ENCODE measurements at regions not wholly inside any gene's neighbourhood (a gene's known extent, or its start where the extent isn't known, plus 50 kb on each side); places are given as distances from the start of the nearest gene placed in this dataset.

- H4K8ac ChIP-seq (ENCODE audit: low read length), result no peak overlapping the region
- H3K23ac ChIP-seq (ENCODE audit: low read length in 2 of 2), result no peak overlapping the region
- no peak overlapping the region for H2AFZ ChIP-seq (ENCODE audit: low read depth, low read length)
- no peaks in the 10 kb centered on the region for H3K79me1 ChIP-seq (replicated peaks; ENCODE audit: low read length, poor library complexity, severe bottlenecking)
- DNase-seq, result no peak
- no peak overlapping the region for H2BK12ac ChIP-seq (ENCODE audit: low read length in 2 of 2)
- H2BK5ac ChIP-seq (ENCODE audit: low read depth, low read length, poor library complexity, severe bottlenecking), result no peak overlapping the region
- H2AK5ac ChIP-seq (ENCODE audit: low read length, severe bottlenecking), result no peak overlapping the region
- no peak overlapping the region for H3K4me2 ChIP-seq (ENCODE audit: low read length, poor library complexity, severe bottlenecking)
- WGBS, result 91% methylated on average over 2 of the region's 6 CpGs
- no peak overlapping the region for H2BK15ac ChIP-seq (ENCODE audit: low read depth, poor library complexity, severe bottlenecking)
- peaks cover 6% of the 10 kb centered on the region for H3K9me3 ChIP-seq (ENCODE audit: control insufficient read depth, low read length)
- no peak overlapping the region for H3K4me3 ChIP-seq (ENCODE audit: insufficient read depth in 1 of 2, low read depth in 1 of 2, low read length in 2 of 2)
- no peak overlapping the region for H3K4ac ChIP-seq (ENCODE audit: low read depth in 1 of 2, low read length in 2 of 2)
- no peaks in the 10 kb centered on the region for H3K4me1 ChIP-seq (ENCODE audit: control insufficient read depth, insufficient read depth, low read depth, low read length)
- H3K18ac ChIP-seq (ENCODE audit: low read depth in 1 of 2, low read length in 2 of 2), result no peak overlapping the region
- no peak overlapping the region for H3K14ac ChIP-seq (ENCODE audit: low read length in 2 of 2)
- no peak overlapping the region for H3K27ac ChIP-seq (ENCODE audit: low read length, poor library complexity, severe bottlenecking)
- H3K27me3 ChIP-seq (ENCODE audit: control insufficient read depth in 1 of 2, insufficient read depth in 1 of 2, low read length in 2 of 2), result no peaks in the 10 kb centered on the region
- H4K91ac ChIP-seq (ENCODE audit: low read length), result no peak overlapping the region
- H2BK120ac ChIP-seq (ENCODE audit: low read depth, low read length), result no peak overlapping the region
- no peak overlapping the region for H3K9ac ChIP-seq (ENCODE audit: low read length)
- no peaks in the 10 kb centered on the region for H3K36me3 ChIP-seq (ENCODE audit: control insufficient read depth in 1 of 2, insufficient read depth in 2 of 2, low read depth in 1 of 2, low read length in 2 of 2)
These were observed 169.4 kb upstream of the CSNK1A1L start for GRCh38 chr13:37274569-37275497.

GRCh38 chr13:37273836-37274235 is 168.4 kb upstream of the CSNK1A1L start:
- Histone ChIP-seq H3K4ac (ENCODE audit: low read depth in 1 of 2, low read length in 2 of 2) (no peak overlapping the region), H3K27me3 (ENCODE audit: control insufficient read depth in 1 of 2, insufficient read depth in 1 of 2, low read length in 2 of 2) (no peaks in the 10 kb centered on the region), H3K9me3 (ENCODE audit: control insufficient read depth, low read length) (peaks cover 16% of the 10 kb centered on the region), H3K4me3 (ENCODE audit: insufficient read depth in 1 of 2, low read depth in 1 of 2, low read length in 2 of 2) (no peak overlapping the region), H2BK120ac (ENCODE audit: low read depth, low read length) (no peak overlapping the region), H3K27ac (ENCODE audit: low read length, poor library complexity, severe bottlenecking) (no peak overlapping the region), H2BK5ac (ENCODE audit: low read depth, low read length, poor library complexity, severe bottlenecking) (no peak overlapping the region), H2AFZ (ENCODE audit: low read depth, low read length) (no peak overlapping the region), H3K23ac (ENCODE audit: low read length in 2 of 2) (no peak overlapping the region), H2BK12ac (ENCODE audit: low read length in 2 of 2) (no peak overlapping the region), H2AK5ac (ENCODE audit: low read length, severe bottlenecking) (no peak overlapping the region), H3K4me2 (ENCODE audit: low read length, poor library complexity, severe bottlenecking) (no peak overlapping the region), H4K8ac (ENCODE audit: low read length) (no peak overlapping the region), H3K18ac (ENCODE audit: low read depth in 1 of 2, low read length in 2 of 2) (no peak overlapping the region), H3K14ac (ENCODE audit: low read length in 2 of 2) (peak overlapping the region in 1 of 2 experiments; percentile 36), H3K79me1 (replicated peaks; ENCODE audit: low read length, poor library complexity, severe bottlenecking) (no peaks in the 10 kb centered on the region), H3K9ac (ENCODE audit: low read length) (no peak overlapping the region), H3K4me1 (ENCODE audit: control insufficient read depth, insufficient read depth, low read depth, low read length) (no peaks in the 10 kb centered on the region), H2BK15ac (ENCODE audit: low read depth, poor library complexity, severe bottlenecking) (no peak overlapping the region), H3K36me3 (ENCODE audit: control insufficient read depth in 1 of 2, insufficient read depth in 2 of 2, low read depth in 1 of 2, low read length in 2 of 2) (no peaks in the 10 kb centered on the region), H4K91ac (ENCODE audit: low read length) (no peak overlapping the region)
- DNase-seq, result no peak
- WGBS, result 25% methylated on average over 1 of the region's 1 CpG

GRCh38 chr13:37270226-37271001 is 164.9 kb upstream of the CSNK1A1L start:
- Histone ChIP-seq H3K23ac (ENCODE audit: low read length in 2 of 2) (no peak overlapping the region), H2AK5ac (ENCODE audit: low read length, severe bottlenecking) (no peak overlapping the region), H2BK12ac (ENCODE audit: low read length in 2 of 2) (no peak overlapping the region), H2BK15ac (ENCODE audit: low read depth, poor library complexity, severe bottlenecking) (no peak overlapping the region), H2BK120ac (ENCODE audit: low read depth, low read length) (no peak overlapping the region), H3K18ac (ENCODE audit: low read depth in 1 of 2, low read length in 2 of 2) (no peak overlapping the region), H4K91ac (ENCODE audit: low read length) (no peak overlapping the region), H3K79me1 (replicated peaks; ENCODE audit: low read length, poor library complexity, severe bottlenecking) (no peaks in the 10 kb centered on the region), H4K8ac (ENCODE audit: low read length) (no peak overlapping the region), H3K27ac (ENCODE audit: low read length, poor library complexity, severe bottlenecking) (no peak overlapping the region), H3K36me3 (ENCODE audit: control insufficient read depth in 1 of 2, insufficient read depth in 2 of 2, low read depth in 1 of 2, low read length in 2 of 2) (no peaks in the 10 kb centered on the region), H2BK5ac (ENCODE audit: low read depth, low read length, poor library complexity, severe bottlenecking) (no peak overlapping the region), H3K4ac (ENCODE audit: low read depth in 1 of 2, low read length in 2 of 2) (no peak overlapping the region), H3K4me1 (ENCODE audit: control insufficient read depth, insufficient read depth, low read depth, low read length) (no peaks in the 10 kb centered on the region), H3K27me3 (ENCODE audit: control insufficient read depth in 1 of 2, insufficient read depth in 1 of 2, low read length in 2 of 2) (no peaks in the 10 kb centered on the region), H2AFZ (ENCODE audit: low read depth, low read length) (no peak overlapping the region), H3K14ac (ENCODE audit: low read length in 2 of 2) (no peak overlapping the region), H3K9me3 (ENCODE audit: control insufficient read depth, low read length) (peaks cover 18% of the 10 kb centered on the region), H3K4me2 (ENCODE audit: low read length, poor library complexity, severe bottlenecking) (no peak overlapping the region), H3K9ac (ENCODE audit: low read length) (no peak overlapping the region), H3K4me3 (ENCODE audit: insufficient read depth in 1 of 2, low read depth in 1 of 2, low read length in 2 of 2) (no peak overlapping the region)
- 87% methylated on average over 5 of the region's 5 CpGs for WGBS
- DNase-seq, result no peak

GRCh38 chr13:37263871-37264270 is 158.4 kb upstream of the CSNK1A1L start:
- 80% methylated on average over 1 of the region's 2 CpGs for WGBS
- Histone ChIP-seq H3K4me3 (ENCODE audit: insufficient read depth in 1 of 2, low read depth in 1 of 2, low read length in 2 of 2) (no peak overlapping the region), H2BK12ac (ENCODE audit: low read length in 2 of 2) (no peak overlapping the region)

More at GRCh38 chr13:37263871-37264270, 158.4 kb upstream of the CSNK1A1L start:
- no peak overlapping the region for H2BK120ac ChIP-seq (ENCODE audit: low read depth, low read length)
- H3K27me3 ChIP-seq (ENCODE audit: control insufficient read depth in 1 of 2, insufficient read depth in 1 of 2, low read length in 2 of 2), result no peaks in the 10 kb centered on the region
- no peak overlapping the region for H4K91ac ChIP-seq (ENCODE audit: low read length)
- no peak overlapping the region for H4K8ac ChIP-seq (ENCODE audit: low read length)
- no peak overlapping the region for H3K18ac ChIP-seq (ENCODE audit: low read depth in 1 of 2, low read length in 2 of 2)
- no peak overlapping the region for H2BK15ac ChIP-seq (ENCODE audit: low read depth, poor library complexity, severe bottlenecking)
- no peak overlapping the region for H2BK5ac ChIP-seq (ENCODE audit: low read depth, low read length, poor library complexity, severe bottlenecking)
- H3K14ac ChIP-seq (ENCODE audit: low read length in 2 of 2), result no peak overlapping the region
- no peaks in the 10 kb centered on the region for H3K36me3 ChIP-seq (ENCODE audit: control insufficient read depth in 1 of 2, insufficient read depth in 2 of 2, low read depth in 1 of 2, low read length in 2 of 2)
- no peak overlapping the region for H3K9ac ChIP-seq (ENCODE audit: low read length)
- no peak for DNase-seq
- H3K4me2 ChIP-seq (ENCODE audit: low read length, poor library complexity, severe bottlenecking), result no peak overlapping the region
- no peaks in the 10 kb centered on the region for H3K79me1 ChIP-seq (replicated peaks; ENCODE audit: low read length, poor library complexity, severe bottlenecking)
- no peak overlapping the region for H2AFZ ChIP-seq (ENCODE audit: low read depth, low read length)
- peaks cover 28% of the 10 kb centered on the region for H3K9me3 ChIP-seq (ENCODE audit: control insufficient read depth, low read length)
- H3K4me1 ChIP-seq (ENCODE audit: control insufficient read depth, insufficient read depth, low read depth, low read length), result no peaks in the 10 kb centered on the region
- H3K27ac ChIP-seq (ENCODE audit: low read length, poor library complexity, severe bottlenecking), result no peak overlapping the region
- no peak overlapping the region for H3K23ac ChIP-seq (ENCODE audit: low read length in 2 of 2)
- no peak overlapping the region for H2AK5ac ChIP-seq (ENCODE audit: low read length, severe bottlenecking)
- H3K4ac ChIP-seq (ENCODE audit: low read depth in 1 of 2, low read length in 2 of 2), result no peak overlapping the region
